Esophagus (tissue), 2 donors: ENCODE measurements at regions not wholly inside any gene's neighbourhood (a gene's known extent, or its start where the extent isn't known, plus 50 kb on each side); places are given as distances from the start of the nearest gene placed in this dataset.
"Not testable (repeated sequence)": the region's sequence is repeated elsewhere in the genome, so short reads cannot be mapped to it uniquely, and the experiment has no call there.

Experiments used
- H3K27ac ChIP-seq, 2 donors: one replicate each; pipeline ENCODE4 v1.5.1; 2013; ENCODE audit warnings: low read depth in 2 of 2, mild to moderate bottlenecking in 2 of 2, inconsistent platforms in 1 of 2, low read length in 1 of 2, moderate library complexity in 1 of 2
- H3K27me3 ChIP-seq, 2 donors: one replicate each; pipeline ENCODE4 v1.6.1; 2013; ENCODE audit warnings: low read length in 2 of 2, control low read depth in 1 of 2, mild to moderate bottlenecking in 1 of 2; ENCODE audit not compliant: insufficient read depth in 2 of 2, control insufficient read depth in 1 of 2
- H3K36me3 ChIP-seq, 2 donors: one replicate each; pipeline ENCODE4 v1.6.1; 2013; ENCODE audit warnings: low read length in 1 of 2; ENCODE audit not compliant: control insufficient read depth in 2 of 2, insufficient read depth in 2 of 2
- H3K4me1 ChIP-seq, 2 donors: one replicate each; pipeline ENCODE4 v1.6.1; 2013; ENCODE audit warnings: low read length in 1 of 2; ENCODE audit not compliant: control insufficient read depth in 2 of 2, insufficient read depth in 2 of 2
- H3K4me3 ChIP-seq, 2 donors: one replicate each; pipeline ENCODE4 v1.5.1; 2013; ENCODE audit warnings: low read length in 2 of 2, mild to moderate bottlenecking in 2 of 2, low read depth in 1 of 2, moderate library complexity in 1 of 2
- H3K9me3 ChIP-seq, 2 donors: one replicate each; pipeline ENCODE4 v1.6.1; 2013; ENCODE audit warnings: mild to moderate bottlenecking in 2 of 2, low read depth in 1 of 2, low read length in 1 of 2, moderate library complexity in 1 of 2; ENCODE audit not compliant: control insufficient read depth in 2 of 2, insufficient read depth in 1 of 2
- WGBS, 2 donors: extraction: QIAGEN DNeasy Blood & Tissue Kit; methylation state at CpG; one replicate each; pipeline ENCODE4 v1.1.7; 2013; 5-methylcytosine and 5-hydroxymethylcytosine counted together
- donor health status: healthy with polysubstance abuse.
- donor health status: Bipolar disorder and iron deficiency.

GRCh38 chr3:104916971-104917370 is 449.7 kb upstream of the ALCAM start:
- no peak overlapping the region for H3K4me3 ChIP-seq
- no peaks in the 10 kb centered on the region for H3K36me3 ChIP-seq
- no peaks in the 10 kb centered on the region for H3K9me3 ChIP-seq
- H3K27ac ChIP-seq: no peak overlapping the region
- H3K4me1 ChIP-seq: no peaks in the 10 kb centered on the region
- no peaks in the 10 kb centered on the region for H3K27me3 ChIP-seq
- 41 to 53% methylated on average over 1 of the region's 1 CpG for WGBS, 2 donors

- Histone ChIP-seq H3K27ac (no peak overlapping the region), H3K4me3 (no peak overlapping the region), H3K27me3 (no peaks in the 10 kb centered on the region), H3K4me1 (no peaks in the 10 kb centered on the region), H3K9me3 (no peaks in the 10 kb centered on the region), H3K36me3 (no peaks in the 10 kb centered on the region)
- WGBS, 2 donors: 74 to 75% methylated on average over 2 of the region's 2 CpGs
Observed at GRCh38 chr3:104920512-104920911, 446.2 kb upstream of the ALCAM start.

GRCh38 chr3:104933972-104934371 is 432.7 kb upstream of the ALCAM start:
- no peaks in the 10 kb centered on the region for H3K36me3 ChIP-seq
- H3K9me3 ChIP-seq: no peaks in the 10 kb centered on the region
- H3K27me3 ChIP-seq: no peaks in the 10 kb centered on the region
- WGBS, 2 donors: 89 to 93% methylated on average over 3 of the region's 3 CpGs
- no peak overlapping the region for H3K27ac ChIP-seq
- H3K4me3 ChIP-seq: no peak overlapping the region
- no peaks in the 10 kb centered on the region for H3K4me1 ChIP-seq

- Histone ChIP-seq H3K9me3 (no peaks in the 10 kb centered on the region), H3K4me1 (no peaks in the 10 kb centered on the region), H3K4me3 (no peak overlapping the region)
Observed at GRCh38 chr3:104935613-104936012, 431.1 kb upstream of the ALCAM start.

GRCh38 chr3:104939196-104939595 is 427.5 kb upstream of the ALCAM start:
- WGBS, 2 donors: 44 to 53% methylated on average over 1 of the region's 1 CpG
- H3K4me1 ChIP-seq: no peaks in the 10 kb centered on the region
- no peak overlapping the region for H3K27ac ChIP-seq

More at GRCh38 chr3:104935613-104936012, 431.1 kb upstream of the ALCAM start:
- Histone ChIP-seq H3K27me3 (no peaks in the 10 kb centered on the region), H3K27ac (no peak overlapping the region), H3K36me3 (no peaks in the 10 kb centered on the region)

GRCh38 chr3:104941785-104942184 is 424.9 kb upstream of the ALCAM start:
- Histone ChIP-seq H3K4me3 (no peak overlapping the region), H3K4me1 (no peaks in the 10 kb centered on the region), H3K9me3 (no peaks in the 10 kb centered on the region), H3K36me3 (no peaks in the 10 kb centered on the region), H3K27ac (no peak overlapping the region), H3K27me3 (no peaks in the 10 kb centered on the region)
- WGBS, 2 donors: 76 to 87% methylated on average over 1 of the region's 1 CpG

More at GRCh38 chr3:104939196-104939595, 427.5 kb upstream of the ALCAM start:
- Histone ChIP-seq H3K9me3 (no peaks in the 10 kb centered on the region), H3K27me3 (no peaks in the 10 kb centered on the region), H3K4me3 (no peak overlapping the region), H3K36me3 (no peaks in the 10 kb centered on the region)

- Histone ChIP-seq H3K27me3 (no peaks in the 10 kb centered on the region), H3K27ac (no peak overlapping the region), H3K4me3 (no peak overlapping the region), H3K4me1 (no peaks in the 10 kb centered on the region), H3K9me3 (no peaks in the 10 kb centered on the region), H3K36me3 (no peaks in the 10 kb centered on the region)
- WGBS, 2 donors: 50 to 77% methylated on average over 1 of the region's 1 CpG
Observed at GRCh38 chr3:104943974-104944373, 422.7 kb upstream of the ALCAM start.

GRCh38 chr3:104947943-104948342 is 418.8 kb upstream of the ALCAM start:
- H3K4me3 ChIP-seq: no peak overlapping the region
- no peaks in the 10 kb centered on the region for H3K9me3 ChIP-seq
- H3K4me1 ChIP-seq: no peaks in the 10 kb centered on the region
- WGBS, 2 donors: 31 to 45% methylated on average over 3 of the region's 3 CpGs
- H3K27ac ChIP-seq: no peak overlapping the region
- no peaks in the 10 kb centered on the region for H3K36me3 ChIP-seq
- no peaks in the 10 kb centered on the region for H3K27me3 ChIP-seq

- not testable (repeated sequence) for H3K36me3 ChIP-seq, H3K4me3 ChIP-seq, H3K27ac ChIP-seq, H3K9me3 ChIP-seq, H3K27me3 ChIP-seq, H3K4me1 ChIP-seq
- 72 to 80% methylated on average over 4 of the region's 4 CpGs for whole genome bisulfite sequencing, 2 donors
Observed at GRCh38 chr3:104949810-104950209, 416.9 kb upstream of the ALCAM start.

GRCh38 chr3:104951426-104951825 is 415.3 kb upstream of the ALCAM start:
- 92% methylated on average over 2 of the region's 2 CpGs for WGBS, 2 donors

More at GRCh38 chr3:104951426-104951825, 415.3 kb upstream of the ALCAM start:
- Histone ChIP-seq H3K4me3 (no peak overlapping the region), H3K4me1 (no peaks in the 10 kb centered on the region), H3K27ac (no peak overlapping the region), H3K36me3 (no peaks in the 10 kb centered on the region), H3K27me3 (no peaks in the 10 kb centered on the region), H3K9me3 (no peaks in the 10 kb centered on the region)
